Astrocyte (in vitro differentiated cells and primary cell): ENCODE measurements at regions not wholly inside any gene's neighbourhood (a gene's known extent, or its start where the extent isn't known, plus 50 kb on each side); places are given as distances from the start of the nearest gene placed in this dataset.

Experiments used
- EZH2 ChIP-seq: IDR thresholded peaks from 2 replicates; pipeline ENCODE4 v1.6.1; 2012; ENCODE audit warnings: mild to moderate bottlenecking, low read length, inconsistent platforms; ENCODE audit not compliant: insufficient read depth
- TF ChIP-seq, protein P1 (sequence below): IDR thresholded peaks from 2 replicates; pipeline ENCODE4 v1.5.1; 2011; ENCODE audit warnings: low read depth, mild to moderate bottlenecking, inconsistent platforms, low read length, moderate library complexity; ENCODE audit not compliant: insufficient read depth

GRCh38 chr13:80438521-80438920, 97.6 kb upstream of the SPRY2 start:
- TF ChIP-seq, protein P1, sequence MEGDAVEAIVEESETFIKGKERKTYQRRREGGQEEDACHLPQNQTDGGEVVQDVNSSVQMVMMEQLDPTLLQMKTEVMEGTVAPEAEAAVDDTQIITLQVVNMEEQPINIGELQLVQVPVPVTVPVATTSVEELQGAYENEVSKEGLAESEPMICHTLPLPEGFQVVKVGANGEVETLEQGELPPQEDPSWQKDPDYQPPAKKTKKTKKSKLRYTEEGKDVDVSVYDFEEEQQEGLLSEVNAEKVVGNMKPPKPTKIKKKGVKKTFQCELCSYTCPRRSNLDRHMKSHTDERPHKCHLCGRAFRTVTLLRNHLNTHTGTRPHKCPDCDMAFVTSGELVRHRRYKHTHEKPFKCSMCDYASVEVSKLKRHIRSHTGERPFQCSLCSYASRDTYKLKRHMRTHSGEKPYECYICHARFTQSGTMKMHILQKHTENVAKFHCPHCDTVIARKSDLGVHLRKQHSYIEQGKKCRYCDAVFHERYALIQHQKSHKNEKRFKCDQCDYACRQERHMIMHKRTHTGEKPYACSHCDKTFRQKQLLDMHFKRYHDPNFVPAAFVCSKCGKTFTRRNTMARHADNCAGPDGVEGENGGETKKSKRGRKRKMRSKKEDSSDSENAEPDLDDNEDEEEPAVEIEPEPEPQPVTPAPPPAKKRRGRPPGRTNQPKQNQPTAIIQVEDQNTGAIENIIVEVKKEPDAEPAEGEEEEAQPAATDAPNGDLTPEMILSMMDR, result no peak
- no peak for TF ChIP-seq EZH2
